GM23338 (cell line): ENCODE measurements at regions not wholly inside any gene's neighbourhood (a gene's known extent, or its start where the extent isn't known, plus 50 kb on each side); places are given as distances from the start of the nearest gene placed in this dataset.

Experiments used
- ATAC-seq: fragments of 200-7000 bp; cut with Tn5 transposase; 3 replicates; pipeline ENCODE4 v1.9.1; 2020
- DNase-seq: peaks from one replicate; pipeline ENCODE4 v3.0.0-alpha.2; 2015; ENCODE audit warnings: low spot score
- H2AFZ ChIP-seq: fragments of 200-600 bp; sonication (generic); 2 replicates; pipeline ENCODE4 v1.8.0; 2016; ENCODE audit warnings: antibody characterized with exemption, mild to moderate bottlenecking, moderate library complexity
- H3F3A ChIP-seq: fragments of 200-600 bp; sonication (generic); replicated peaks from 2 replicates; pipeline ENCODE4 v1.8.0; 2017; ENCODE audit warnings: antibody characterized with exemption, mixed run types, low read depth
- H3K27ac ChIP-seq: fragments of 200-600 bp; sonication (generic); 2 replicates; pipeline ENCODE4 v1.6.1; 2016; ENCODE audit warnings: low read depth
- H3K27me3 ChIP-seq: fragments of 200-600 bp; sonication (generic); 2 replicates; pipeline ENCODE4 v1.8.0; 2016; ENCODE audit warnings: mild to moderate bottlenecking, mixed run types, moderate library complexity; ENCODE audit not compliant: insufficient read depth
- H3K36me3 ChIP-seq: fragments of 200-600 bp; sonication (generic); 2 replicates; pipeline ENCODE4 v1.8.0; 2016; ENCODE audit warnings: mild to moderate bottlenecking; ENCODE audit not compliant: insufficient read depth
- H3K4me1 ChIP-seq: fragments of 200-600 bp; sonication (generic); 2 replicates; pipeline ENCODE4 v1.8.0; 2016; ENCODE audit warnings: mild to moderate bottlenecking, moderate library complexity; ENCODE audit not compliant: insufficient read depth
- H3K4me2 ChIP-seq: fragments of 200-600 bp; sonication (generic); 2 replicates; pipeline ENCODE4 v1.7.1; 2017; ENCODE audit warnings: mixed run types
- H3K4me3 ChIP-seq: fragments of 200-600 bp; sonication (generic); 2 replicates; pipeline ENCODE4 v1.6.1; 2016; ENCODE audit warnings: mixed run types
- H3K79me2 ChIP-seq: fragments of 200-600 bp; sonication (generic); replicated peaks from 2 replicates; pipeline ENCODE4 v1.8.0; 2017; ENCODE audit warnings: mild to moderate bottlenecking; ENCODE audit not compliant: insufficient read depth
- H3K9me2 ChIP-seq: fragments of 200-600 bp; sonication (generic); 2 replicates; pipeline ENCODE4 v1.8.0; 2017; ENCODE audit not compliant: insufficient read depth
- H4K20me1 ChIP-seq: fragments of 200-600 bp; sonication (generic); replicated peaks from 2 replicates; pipeline ENCODE4 v1.8.0; 2017; ENCODE audit warnings: mild to moderate bottlenecking; ENCODE audit not compliant: insufficient read depth
- H3K27ac Mint-ChIP-seq: 2 replicates; pipeline ENCODE4 v1.8.0; 2020; ENCODE audit warnings: inconsistent platforms, mild to moderate bottlenecking, moderate library complexity, mixed read lengths
- H3K27me3 Mint-ChIP-seq: 3 replicates; pipeline ENCODE4 v1.8.0; 2022; ENCODE audit warnings: low read depth, mild to moderate bottlenecking, moderate library complexity, mixed read lengths, inconsistent platforms; ENCODE audit not compliant: insufficient read depth, poor library complexity
- H3K36me3 Mint-ChIP-seq: 3 replicates; pipeline ENCODE4 v1.8.0; 2021; ENCODE audit warnings: low read depth, mild to moderate bottlenecking, inconsistent platforms, moderate library complexity, mixed read lengths
- H3K4me1 Mint-ChIP-seq: 3 replicates; pipeline ENCODE4 v1.8.0; 2020; ENCODE audit warnings: mild to moderate bottlenecking, inconsistent platforms, mixed read lengths
- H3K4me3 Mint-ChIP-seq: 3 replicates; pipeline ENCODE4 v1.8.0; 2021; ENCODE audit warnings: moderate library complexity, mild to moderate bottlenecking, inconsistent platforms, mixed read lengths
- H3K9me3 Mint-ChIP-seq: 3 replicates; pipeline ENCODE4 v1.8.0; 2020; ENCODE audit warnings: moderate library complexity, mild to moderate bottlenecking, inconsistent platforms, mixed read lengths
- CTCF ChIP-seq, 2 experiments: fragments of 200-600 bp in 1 of 2; sonication (generic) in 1 of 2; conservative IDR thresholded peaks; 2 replicates each; pipeline versions ENCODE4 v1.5.1 to v1.6.1; 2016 to 2017; ENCODE audit warnings: antibody characterized with exemption in 2 of 2, low read depth in 2 of 2, mild to moderate bottlenecking in 2 of 2, moderate library complexity in 1 of 2
- EZH2phosphoT487 ChIP-seq: fragments of 200-600 bp; sonication (generic); IDR thresholded peaks from one replicate; pipeline ENCODE4 v1.8.1; 2018; ENCODE audit warnings: antibody characterized with exemption; ENCODE audit not compliant: unreplicated experiment
- JUNB ChIP-seq: IDR thresholded peaks from one replicate; pipeline ENCODE4 v1.6.1; 2016; ENCODE audit warnings: antibody characterized with exemption; ENCODE audit not compliant: unreplicated experiment
- STAT1 ChIP-seq: IDR thresholded peaks from one replicate; pipeline ENCODE4 v1.6.1; 2016; ENCODE audit warnings: antibody characterized with exemption; ENCODE audit not compliant: unreplicated experiment
- ZNF114 ChIP-seq: fragments of 250-450 bp; sonication (Bioruptor Pico); IDR thresholded peaks from 2 replicates; pipeline ENCODE4 v1.5.0; 2020; ENCODE audit warnings: mild to moderate bottlenecking, moderate library complexity
- ZNF462 ChIP-seq: fragments of 250-450 bp; sonication (Bioruptor Pico); IDR thresholded peaks from 2 replicates; pipeline ENCODE4 v1.5.0; 2020; ENCODE audit warnings: mild to moderate bottlenecking, moderate library complexity

- H3K27me3 ChIP-seq = no peaks in the 10 kb centered on the region
- Mint-ChIP-seq H3K27ac (no peak overlapping the region), H3K9me3 (peaks cover 13% of the 10 kb centered on the region; the same call in 2 of the 3 replicates), H3K4me1 (peaks cover 14% of the 10 kb centered on the region), H3K36me3 (no peaks in the 10 kb centered on the region), H3K4me3 (no peak overlapping the region), H3K27me3 (peaks cover 3% of the 10 kb centered on the region)
- H2AFZ ChIP-seq = peak overlapping the region; percentile 29; the same call in 1 of the 2 replicates
- no peaks in the 10 kb centered on the region for H3K36me3 ChIP-seq
- no peaks in the 10 kb centered on the region for H3K79me2 ChIP-seq
- H3K4me3 ChIP-seq = no peak overlapping the region
- ATAC-seq (no peak), DNase-seq (no peak)
- no peak for TF ChIP-seq ZNF114 (CRISPR knock-in tag)
- TF ChIP-seq JUNB = no peak
- H4K20me1 ChIP-seq = no peaks in the 10 kb centered on the region
- H3K4me2 ChIP-seq = no peak overlapping the region
- no peak overlapping the region for H3K27ac ChIP-seq
- H3K9me2 ChIP-seq = no peaks in the 10 kb centered on the region
- H3F3A ChIP-seq = no peaks in the 10 kb centered on the region
- peaks cover 6% of the 10 kb centered on the region for H3K4me1 ChIP-seq
These were observed 2271.0 kb upstream of the C9orf72 start for GRCh38 chr9:29844251-29844650.

- H3K27ac ChIP-seq = no peak overlapping the region
- ATAC-seq (peak; percentile 38; the same call in 2 of the 3 replicates), DNase-seq (no peak)
- H3K4me2 ChIP-seq = no peak overlapping the region
- H3K27me3 Mint-ChIP-seq = peaks cover 3% of the 10 kb centered on the region
- no peak for TF ChIP-seq EZH2phosphoT487
- TF ChIP-seq CTCF (conservative IDR thresholded peaks at IDR 0.05; ENCODE audit: low read depth in 2 of 2) = peak in 1 of 2 experiments; percentile 40; a peak in 3 of 4 replicates
- no peaks in the 10 kb centered on the region for H3K79me2 ChIP-seq
- H3K4me1 Mint-ChIP-seq = no peaks in the 10 kb centered on the region; the same call in 2 of the 3 replicates
- no peak overlapping the region for H3K4me3 Mint-ChIP-seq
- H3K9me2 ChIP-seq = no peaks in the 10 kb centered on the region
- no peaks in the 10 kb centered on the region for H3K36me3 Mint-ChIP-seq
- no peaks in the 10 kb centered on the region for H3K4me1 ChIP-seq
- peaks cover 10% of the 10 kb centered on the region; the same call in 2 of the 3 replicates for H3K9me3 Mint-ChIP-seq
- no peak overlapping the region for H3K27ac Mint-ChIP-seq
- H3K27me3 ChIP-seq = no peaks in the 10 kb centered on the region
- peak overlapping the region; percentile 44; the same call in 1 of the 2 replicates for H2AFZ ChIP-seq
- H3F3A ChIP-seq = no peaks in the 10 kb centered on the region
- no peaks in the 10 kb centered on the region for H3K36me3 ChIP-seq
- no peaks in the 10 kb centered on the region for H4K20me1 ChIP-seq
- no peak overlapping the region for H3K4me3 ChIP-seq
These were observed 2277.4 kb upstream of the C9orf72 start for GRCh38 chr9:29850664-29851063.

- Mint-ChIP-seq H3K36me3 (no peaks in the 10 kb centered on the region), H3K27me3 (no peaks in the 10 kb centered on the region), H3K9me3 (no peaks in the 10 kb centered on the region), H3K4me1 (no peaks in the 10 kb centered on the region), H3K27ac (no peak overlapping the region), H3K4me3 (no peak overlapping the region)
- H4K20me1 ChIP-seq = no peaks in the 10 kb centered on the region
- no peak overlapping the region for H2AFZ ChIP-seq
- no peaks in the 10 kb centered on the region for H3F3A ChIP-seq
- no peak overlapping the region for H3K4me3 ChIP-seq
- H3K79me2 ChIP-seq = no peaks in the 10 kb centered on the region
- H3K36me3 ChIP-seq = no peaks in the 10 kb centered on the region
- DNase-seq (no peak), ATAC-seq (no peak)
- H3K27me3 ChIP-seq = no peaks in the 10 kb centered on the region
- no peak overlapping the region for H3K27ac ChIP-seq
- no peak overlapping the region for H3K4me2 ChIP-seq
- no peaks in the 10 kb centered on the region for H3K4me1 ChIP-seq
- H3K9me2 ChIP-seq = no peaks in the 10 kb centered on the region
- TF ChIP-seq ZNF114 (CRISPR knock-in tag) (no peak), ZNF462 (no peak), STAT1 (no peak)
These were observed 2288.5 kb upstream of the C9orf72 start for GRCh38 chr9:29861803-29862202.
